BLaER1 (cell line): ENCODE measurements at regions not wholly inside any gene's neighbourhood (a gene's known extent, or its start where the extent isn't known, plus 50 kb on each side); places are given as distances from the start of the nearest gene placed in this dataset.

Source experiments
- H3K27ac ChIP-seq: shearing (Covaris generic); formaldehyde crosslinking; 2 replicates; pipeline ENCODE4 v1.8.1; 2022
- H3K27me3 ChIP-seq: shearing (Covaris generic); formaldehyde crosslinking; 2 replicates; pipeline ENCODE4 v1.8.1; 2022
- H3K36me3 ChIP-seq: shearing (Covaris generic); formaldehyde crosslinking; 2 replicates; pipeline ENCODE4 v1.8.1; 2022
- H3K4me1 ChIP-seq: shearing (Covaris generic); formaldehyde crosslinking; 2 replicates; pipeline ENCODE4 v1.8.1; 2022
- H3K4me2 ChIP-seq: shearing (Covaris generic); formaldehyde crosslinking; 2 replicates; pipeline ENCODE4 v1.8.1; 2022
- H3K4me3 ChIP-seq: shearing (Covaris generic); formaldehyde crosslinking; 2 replicates; pipeline ENCODE4 v1.8.1; 2022
- H3K9ac ChIP-seq: shearing (Covaris generic); formaldehyde crosslinking; 2 replicates; pipeline ENCODE4 v1.8.1; 2022
- H3K9me3 ChIP-seq: shearing (Covaris generic); formaldehyde crosslinking; 2 replicates; pipeline ENCODE4 v1.8.1; 2022
- H4K20me1 ChIP-seq: shearing (Covaris generic); formaldehyde crosslinking; 2 replicates; pipeline ENCODE4 v1.8.1; 2022
- Cebpa-rat ChIP-seq: shearing (Covaris generic); IDR thresholded peaks from 2 replicates; pipeline ENCODE4 v1.8.1; 2022

- Histone ChIP-seq H3K36me3 (no peaks in the 10 kb centered on the region), H4K20me1 (no peaks in the 10 kb centered on the region), H3K27ac (peak overlapping the region; percentile 22; the same call in 1 of the 2 replicates), H3K9ac (no peak overlapping the region), H3K4me1 (peaks cover 11% of the 10 kb centered on the region), H3K9me3 (no peaks in the 10 kb centered on the region), H3K4me2 (peak overlapping the region; percentile 30), H3K27me3 (no peaks in the 10 kb centered on the region), H3K4me3 (no peak overlapping the region)
- no peak for TF ChIP-seq Cebpa-rat
Measured at GRCh38 chr6:102417368-102417998, 1024.0 kb downstream of the GRIK2 start.

GRCh38 chr6:102415891-102416290 is 1022.4 kb downstream of the GRIK2 start:
- no peak overlapping the region for H3K4me2 ChIP-seq
- H3K27me3 ChIP-seq, result no peaks in the 10 kb centered on the region
- no peak overlapping the region for H3K9ac ChIP-seq
- no peak for TF ChIP-seq Cebpa-rat
- H4K20me1 ChIP-seq, result no peaks in the 10 kb centered on the region
- H3K4me3 ChIP-seq, result no peak overlapping the region
- H3K36me3 ChIP-seq, result no peaks in the 10 kb centered on the region
- no peaks in the 10 kb centered on the region for H3K9me3 ChIP-seq
- H3K27ac ChIP-seq, result no peak overlapping the region
- peaks cover 11% of the 10 kb centered on the region for H3K4me1 ChIP-seq

GRCh38 chr6:102411796-102412195 is 1018.3 kb downstream of the GRIK2 start:
- no peak for TF ChIP-seq Cebpa-rat
- no peaks in the 10 kb centered on the region for H3K9me3 ChIP-seq
- no peak overlapping the region for H3K27ac ChIP-seq
- no peaks in the 10 kb centered on the region for H3K36me3 ChIP-seq
- no peak overlapping the region for H3K4me2 ChIP-seq
- H3K4me3 ChIP-seq, result no peak overlapping the region
- no peaks in the 10 kb centered on the region for H3K4me1 ChIP-seq
- no peak overlapping the region for H3K9ac ChIP-seq
- no peaks in the 10 kb centered on the region for H3K27me3 ChIP-seq
- H4K20me1 ChIP-seq, result no peaks in the 10 kb centered on the region

- TF ChIP-seq Cebpa-rat, result no peak
- H3K4me3 ChIP-seq, result no peak overlapping the region
- no peaks in the 10 kb centered on the region for H3K9me3 ChIP-seq
- no peak overlapping the region for H3K4me2 ChIP-seq
- no peak overlapping the region for H3K9ac ChIP-seq
- H3K36me3 ChIP-seq, result no peaks in the 10 kb centered on the region
- H3K27ac ChIP-seq, result no peak overlapping the region
- H3K4me1 ChIP-seq, result no peaks in the 10 kb centered on the region
- no peaks in the 10 kb centered on the region for H4K20me1 ChIP-seq
- no peaks in the 10 kb centered on the region for H3K27me3 ChIP-seq
Measured at GRCh38 chr6:102407886-102408741, 1014.6 kb downstream of the GRIK2 start.

GRCh38 chr6:102405860-102406259 is 1012.4 kb downstream of the GRIK2 start:
- Histone ChIP-seq H3K27ac (no peak overlapping the region), H3K27me3 (no peaks in the 10 kb centered on the region)

GRCh38 chr6:102402635-102403329 is 1009.3 kb downstream of the GRIK2 start:
- H4K20me1 ChIP-seq, result no peaks in the 10 kb centered on the region
- H3K36me3 ChIP-seq, result no peaks in the 10 kb centered on the region
- H3K27me3 ChIP-seq, result no peaks in the 10 kb centered on the region
- H3K9me3 ChIP-seq, result no peaks in the 10 kb centered on the region
- no peak overlapping the region for H3K4me3 ChIP-seq
- H3K4me1 ChIP-seq, result peaks cover 6% of the 10 kb centered on the region
- H3K4me2 ChIP-seq, result no peak overlapping the region
- H3K27ac ChIP-seq, result no peak overlapping the region
- no peak for TF ChIP-seq Cebpa-rat
- H3K9ac ChIP-seq, result no peak overlapping the region

More at GRCh38 chr6:102405860-102406259, 1012.4 kb downstream of the GRIK2 start:
- Histone ChIP-seq H3K4me3 (no peak overlapping the region), H3K36me3 (no peaks in the 10 kb centered on the region), H3K9ac (no peak overlapping the region), H3K4me2 (no peak overlapping the region), H3K9me3 (no peaks in the 10 kb centered on the region), H4K20me1 (no peaks in the 10 kb centered on the region), H3K4me1 (no peaks in the 10 kb centered on the region)
- TF ChIP-seq Cebpa-rat, result no peak

GRCh38 chr6:102398788-102399390 is 1005.4 kb downstream of the GRIK2 start:
- H3K27me3 ChIP-seq, result no peaks in the 10 kb centered on the region
- H3K4me2 ChIP-seq, result peak overlapping the region; percentile 34; the same call in 1 of the 2 replicates
- H3K36me3 ChIP-seq, result no peaks in the 10 kb centered on the region
- H3K27ac ChIP-seq, result no peak overlapping the region
- H4K20me1 ChIP-seq, result no peaks in the 10 kb centered on the region
- no peak overlapping the region for H3K9ac ChIP-seq
- no peak for TF ChIP-seq Cebpa-rat
- H3K4me3 ChIP-seq, result no peak overlapping the region
- peaks cover 6% of the 10 kb centered on the region for H3K4me1 ChIP-seq
- no peaks in the 10 kb centered on the region for H3K9me3 ChIP-seq

GRCh38 chr6:102390541-102390940 is 997.0 kb downstream of the GRIK2 start:
- no peaks in the 10 kb centered on the region for H3K27me3 ChIP-seq
- no peak overlapping the region for H3K27ac ChIP-seq
- H3K4me2 ChIP-seq, result no peak overlapping the region
- H3K4me3 ChIP-seq, result no peak overlapping the region
- H3K9ac ChIP-seq, result no peak overlapping the region
- no peaks in the 10 kb centered on the region for H4K20me1 ChIP-seq
- TF ChIP-seq Cebpa-rat, result no peak
- H3K4me1 ChIP-seq, result no peaks in the 10 kb centered on the region
- H3K36me3 ChIP-seq, result no peaks in the 10 kb centered on the region
- no peaks in the 10 kb centered on the region for H3K9me3 ChIP-seq

GRCh38 chr6:102389994-102390393 is 996.5 kb downstream of the GRIK2 start:
- Histone ChIP-seq H3K36me3 (no peaks in the 10 kb centered on the region), H3K4me3 (no peak overlapping the region), H4K20me1 (no peaks in the 10 kb centered on the region), H3K4me1 (no peaks in the 10 kb centered on the region), H3K27me3 (no peaks in the 10 kb centered on the region), H3K27ac (no peak overlapping the region), H3K4me2 (no peak overlapping the region), H3K9ac (no peak overlapping the region), H3K9me3 (no peaks in the 10 kb centered on the region)
- no peak for TF ChIP-seq Cebpa-rat
